ENCODE measurements at regions not wholly inside any gene's neighbourhood (a gene's known extent, or its start where the extent isn't known, plus 50 kb on each side); places are given as distances from the start of the nearest gene placed in this dataset.
"Not testable (repeated sequence)": the region's sequence is repeated elsewhere in the genome, so short reads cannot be mapped to it uniquely, and the experiment has no call there.

- no peaks in the 10 kb centered on the region for H3K79me2 ChIP-seq (ENCODE audit: low read length)
- no peaks in the 10 kb centered on the region for H4K20me1 ChIP-seq (ENCODE audit: insufficient read depth, low read depth, low read length)
- no peak overlapping the region for H3K9ac ChIP-seq (ENCODE audit: low read length)
- no peaks in the 10 kb centered on the region for H3K27me3 ChIP-seq (ENCODE audit: low read length)
- H3K4me3 ChIP-seq (ENCODE audit: low read length): no peak overlapping the region
- H3K27ac ChIP-seq (ENCODE audit: low read length): no peak overlapping the region
- H3K36me3 ChIP-seq (ENCODE audit: insufficient read depth, low read length): no peaks in the 10 kb centered on the region
- no peaks in the 10 kb centered on the region for H3K9me2 ChIP-seq (replicated peaks; ENCODE audit: insufficient read depth, low read length)
- no peak for DNase-seq
- H2AFZ ChIP-seq (ENCODE audit: low read length): no peak overlapping the region
- no peaks in the 10 kb centered on the region for H3K4me1 ChIP-seq (ENCODE audit: low read length)
- H3K9me3 ChIP-seq (ENCODE audit: low read length): peaks cover 22% of the 10 kb centered on the region
- no peak overlapping the region for H3K4me2 ChIP-seq (ENCODE audit: low read depth, low read length, poor library complexity, severe bottlenecking)
Measured at GRCh38 chr4:60962286-60962685, 237.8 kb upstream of the ADGRL3 start.

GRCh38 chr4:60981534-60981933 is 218.6 kb upstream of the ADGRL3 start:
- no peak overlapping the region for H3K9ac ChIP-seq (ENCODE audit: low read length)
- no peaks in the 10 kb centered on the region for H3K36me3 ChIP-seq (ENCODE audit: insufficient read depth, low read length)

DNA sequence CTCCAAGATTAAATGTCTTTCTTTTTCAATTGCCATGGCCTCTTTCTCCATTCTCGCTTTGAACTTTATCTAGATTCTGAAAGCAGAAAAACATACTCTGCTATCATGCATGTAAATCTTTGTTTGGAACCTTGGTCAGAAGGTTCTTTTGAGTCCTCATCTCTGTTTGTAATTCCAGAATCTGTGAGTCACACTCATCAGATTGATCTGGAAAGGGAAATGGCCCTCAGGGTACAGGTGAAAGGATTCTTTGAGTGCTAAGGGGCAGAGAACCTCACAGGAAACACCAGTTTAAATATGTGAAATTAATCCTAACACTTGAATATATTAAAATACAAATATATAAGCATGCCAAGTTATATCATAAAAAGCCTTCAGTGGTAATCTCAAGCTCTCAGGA is 211.0 kb upstream of the ADGRL3 start:
- Histone ChIP-seq H3K9me2 (replicated peaks; ENCODE audit: insufficient read depth, low read length) (no peaks in the 10 kb centered on the region), H4K20me1 (ENCODE audit: insufficient read depth, low read depth, low read length) (no peaks in the 10 kb centered on the region), H3K27ac (ENCODE audit: low read length) (no peak overlapping the region), H3K9ac (ENCODE audit: low read length) (no peak overlapping the region), H3K4me1 (ENCODE audit: low read length) (no peaks in the 10 kb centered on the region), H2AFZ (ENCODE audit: low read length) (no peak overlapping the region), H3K27me3 (ENCODE audit: low read length) (no peaks in the 10 kb centered on the region), H3K9me3 (ENCODE audit: low read length) (peaks cover 36% of the 10 kb centered on the region), H3K79me2 (ENCODE audit: low read length) (no peaks in the 10 kb centered on the region), H3K4me3 (ENCODE audit: low read length) (no peak overlapping the region), H3K4me2 (ENCODE audit: low read depth, low read length, poor library complexity, severe bottlenecking) (no peak overlapping the region), H3K36me3 (ENCODE audit: insufficient read depth, low read length) (no peaks in the 10 kb centered on the region)
- DNase-seq: no peak

More at GRCh38 chr4:60981534-60981933, 218.6 kb upstream of the ADGRL3 start:
- Histone ChIP-seq H3K27me3 (ENCODE audit: low read length) (no peaks in the 10 kb centered on the region), H4K20me1 (ENCODE audit: insufficient read depth, low read depth, low read length) (no peaks in the 10 kb centered on the region), H3K4me2 (ENCODE audit: low read depth, low read length, poor library complexity, severe bottlenecking) (no peak overlapping the region), H3K27ac (ENCODE audit: low read length) (no peak overlapping the region), H3K4me1 (ENCODE audit: low read length) (no peaks in the 10 kb centered on the region), H3K9me2 (replicated peaks; ENCODE audit: insufficient read depth, low read length) (no peaks in the 10 kb centered on the region), H3K79me2 (ENCODE audit: low read length) (no peaks in the 10 kb centered on the region), H3K9me3 (ENCODE audit: low read length) (peaks cover 24% of the 10 kb centered on the region), H2AFZ (ENCODE audit: low read length) (no peak overlapping the region), H3K4me3 (ENCODE audit: low read length) (no peak overlapping the region)
- no peak for DNase-seq

GRCh38 chr4:60992037-60992436 is 208.1 kb upstream of the ADGRL3 start:
- Histone ChIP-seq H3K4me3 (ENCODE audit: low read length) (no peak overlapping the region), H3K9me2 (replicated peaks; ENCODE audit: insufficient read depth, low read length) (no peaks in the 10 kb centered on the region), H3K36me3 (ENCODE audit: insufficient read depth, low read length) (no peaks in the 10 kb centered on the region), H3K79me2 (ENCODE audit: low read length) (no peaks in the 10 kb centered on the region), H3K27ac (ENCODE audit: low read length) (no peak overlapping the region), H3K27me3 (ENCODE audit: low read length) (no peaks in the 10 kb centered on the region), H3K9me3 (ENCODE audit: low read length) (peaks cover 28% of the 10 kb centered on the region), H3K9ac (ENCODE audit: low read length) (no peak overlapping the region), H4K20me1 (ENCODE audit: insufficient read depth, low read depth, low read length) (no peaks in the 10 kb centered on the region), H2AFZ (ENCODE audit: low read length) (no peak overlapping the region), H3K4me1 (ENCODE audit: low read length) (no peaks in the 10 kb centered on the region), H3K4me2 (ENCODE audit: low read depth, low read length, poor library complexity, severe bottlenecking) (no peak overlapping the region)
- DNase-seq: no peak

GRCh38 chr4:61003301-61003700 is 196.8 kb upstream of the ADGRL3 start:
- Histone ChIP-seq H3K9ac (ENCODE audit: low read length) (no peak overlapping the region), H3K4me3 (ENCODE audit: low read length) (no peak overlapping the region), H3K27me3 (ENCODE audit: low read length) (no peaks in the 10 kb centered on the region)

DNA sequence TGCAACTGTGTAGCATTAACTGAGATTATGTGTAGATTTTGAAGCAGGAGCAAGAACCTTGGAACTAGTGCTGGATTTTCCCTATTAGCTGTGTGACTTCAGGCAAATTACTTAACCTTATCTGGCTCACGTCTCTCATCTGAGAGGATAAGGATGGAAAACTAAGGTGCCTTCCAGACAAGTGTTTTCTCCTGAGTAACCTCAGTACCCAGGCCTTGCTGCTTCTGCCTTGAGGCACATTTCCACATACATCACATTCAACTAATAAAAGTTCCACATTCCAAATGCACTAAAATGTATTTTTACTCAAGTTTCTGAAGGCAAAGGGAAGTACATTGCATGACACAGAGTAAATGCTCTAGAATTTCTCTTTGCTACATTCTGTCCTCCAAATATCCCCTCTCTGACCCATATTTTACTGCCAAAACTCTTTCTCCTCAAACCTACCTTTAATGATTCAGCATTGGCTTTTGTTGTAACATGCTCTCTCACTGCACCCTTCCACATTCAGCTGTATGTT is 195.4 kb upstream of the ADGRL3 start:
- Histone ChIP-seq H3K9ac (ENCODE audit: low read length) (no peak overlapping the region), H4K20me1 (ENCODE audit: insufficient read depth, low read depth, low read length) (no peaks in the 10 kb centered on the region), H3K9me3 (ENCODE audit: low read length) (peaks cover 23% of the 10 kb centered on the region), H3K79me2 (ENCODE audit: low read length) (no peaks in the 10 kb centered on the region), H3K4me2 (ENCODE audit: low read depth, low read length, poor library complexity, severe bottlenecking) (no peak overlapping the region), H3K36me3 (ENCODE audit: insufficient read depth, low read length) (no peaks in the 10 kb centered on the region), H3K27ac (ENCODE audit: low read length) (no peak overlapping the region), H3K4me1 (ENCODE audit: low read length) (no peaks in the 10 kb centered on the region), H3K4me3 (ENCODE audit: low read length) (no peak overlapping the region), H3K9me2 (replicated peaks; ENCODE audit: insufficient read depth, low read length) (no peaks in the 10 kb centered on the region), H2AFZ (ENCODE audit: low read length) (no peak overlapping the region), H3K27me3 (ENCODE audit: low read length) (no peaks in the 10 kb centered on the region)
- no peak for DNase-seq

More at GRCh38 chr4:61003301-61003700, 196.8 kb upstream of the ADGRL3 start:
- H4K20me1 ChIP-seq (ENCODE audit: insufficient read depth, low read depth, low read length): no peaks in the 10 kb centered on the region
- H3K79me2 ChIP-seq (ENCODE audit: low read length): no peaks in the 10 kb centered on the region
- H2AFZ ChIP-seq (ENCODE audit: low read length): no peak overlapping the region
- H3K9me2 ChIP-seq (replicated peaks; ENCODE audit: insufficient read depth, low read length): no peaks in the 10 kb centered on the region
- DNase-seq: no peak
- H3K27ac ChIP-seq (ENCODE audit: low read length): no peak overlapping the region
- H3K4me2 ChIP-seq (ENCODE audit: low read depth, low read length, poor library complexity, severe bottlenecking): no peak overlapping the region
- H3K4me1 ChIP-seq (ENCODE audit: low read length): no peaks in the 10 kb centered on the region
- H3K9me3 ChIP-seq (ENCODE audit: low read length): peaks cover 27% of the 10 kb centered on the region
- H3K36me3 ChIP-seq (ENCODE audit: insufficient read depth, low read length): no peaks in the 10 kb centered on the region

GRCh38 chr4:61011051-61011450 is 189.1 kb upstream of the ADGRL3 start:
- H3K9me3 ChIP-seq (ENCODE audit: low read length): peaks cover 19% of the 10 kb centered on the region; the same call in 1 of the 2 replicates
- no peaks in the 10 kb centered on the region for H3K9me2 ChIP-seq (replicated peaks; ENCODE audit: insufficient read depth, low read length)

GRCh38 chr4:61011936-61012335 is 188.2 kb upstream of the ADGRL3 start:
- not testable (repeated sequence) for H3K36me3 ChIP-seq (ENCODE audit: insufficient read depth, low read length); H3K27me3 ChIP-seq (ENCODE audit: low read length); H3K9ac ChIP-seq (ENCODE audit: low read length); H3K4me2 ChIP-seq (ENCODE audit: low read depth, low read length, poor library complexity, severe bottlenecking); DNase-seq; H4K20me1 ChIP-seq (ENCODE audit: insufficient read depth, low read depth, low read length); H3K79me2 ChIP-seq (ENCODE audit: low read length); H3K4me1 ChIP-seq (ENCODE audit: low read length); H3K4me3 ChIP-seq (ENCODE audit: low read length); H2AFZ ChIP-seq (ENCODE audit: low read length); H3K9me2 ChIP-seq (replicated peaks; ENCODE audit: insufficient read depth, low read length); H3K27ac ChIP-seq (ENCODE audit: low read length)
- peaks cover 19% of the 10 kb centered on the region; the same call in 1 of the 2 replicates for H3K9me3 ChIP-seq (ENCODE audit: low read length)

More at GRCh38 chr4:61011051-61011450, 189.1 kb upstream of the ADGRL3 start:
- H3K9ac ChIP-seq (ENCODE audit: low read length): no peak overlapping the region
- H3K27me3 ChIP-seq (ENCODE audit: low read length): no peaks in the 10 kb centered on the region
- no peak overlapping the region for H3K4me3 ChIP-seq (ENCODE audit: low read length)
- H4K20me1 ChIP-seq (ENCODE audit: insufficient read depth, low read depth, low read length): no peaks in the 10 kb centered on the region
- no peak for DNase-seq
- no peak overlapping the region for H2AFZ ChIP-seq (ENCODE audit: low read length)
- no peaks in the 10 kb centered on the region for H3K79me2 ChIP-seq (ENCODE audit: low read length)
- no peak overlapping the region for H3K27ac ChIP-seq (ENCODE audit: low read length)
- H3K4me1 ChIP-seq (ENCODE audit: low read length): no peaks in the 10 kb centered on the region
- H3K36me3 ChIP-seq (ENCODE audit: insufficient read depth, low read length): no peaks in the 10 kb centered on the region
- H3K4me2 ChIP-seq (ENCODE audit: low read depth, low read length, poor library complexity, severe bottlenecking): no peak overlapping the region

DNA sequence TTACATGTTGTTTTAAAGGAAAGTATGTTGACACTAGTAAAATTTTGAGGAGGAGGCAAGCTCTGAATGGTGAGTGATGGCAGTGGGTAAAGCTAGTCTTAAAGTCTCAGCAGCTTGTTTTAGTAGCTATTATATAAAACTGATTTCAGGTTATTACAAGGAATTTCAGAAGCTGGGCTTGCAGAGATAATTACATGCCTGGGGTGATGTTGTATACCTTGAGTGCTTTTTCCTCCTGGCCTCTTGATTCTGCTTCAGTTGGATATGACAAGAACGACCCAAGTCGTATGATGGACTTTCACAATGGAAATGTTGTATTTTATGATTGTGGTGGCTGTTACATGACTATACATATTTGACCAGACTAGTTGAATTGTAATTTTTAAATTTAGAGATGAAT is 175.5 kb upstream of the ADGRL3 start:
- Histone ChIP-seq H3K4me1 (ENCODE audit: low read length) (no peaks in the 10 kb centered on the region), H3K4me3 (ENCODE audit: low read length) (no peak overlapping the region), H2AFZ (ENCODE audit: low read length) (no peak overlapping the region), H3K4me2 (ENCODE audit: low read depth, low read length, poor library complexity, severe bottlenecking) (no peak overlapping the region), H3K27ac (ENCODE audit: low read length) (no peak overlapping the region), H3K36me3 (ENCODE audit: insufficient read depth, low read length) (no peaks in the 10 kb centered on the region), H3K9me3 (ENCODE audit: low read length) (peaks cover 10% of the 10 kb centered on the region), H3K9ac (ENCODE audit: low read length) (no peak overlapping the region), H3K9me2 (replicated peaks; ENCODE audit: insufficient read depth, low read length) (no peaks in the 10 kb centered on the region), H3K27me3 (ENCODE audit: low read length) (no peaks in the 10 kb centered on the region), H4K20me1 (ENCODE audit: insufficient read depth, low read depth, low read length) (no peaks in the 10 kb centered on the region), H3K79me2 (ENCODE audit: low read length) (no peaks in the 10 kb centered on the region)
- DNase-seq: no peak

Data from Karpas-422 (cell line).